Activated CD4-positive, alpha-beta T cell treated with anti-CD3 and anti-CD28 coated beads, Interleukin-2, amount 10 ng/mL, durations not matched to agents 24 days and 14 days (primary cell): ENCODE measurements at regions not wholly inside any gene's neighbourhood (a gene's known extent, or its start where the extent isn't known, plus 50 kb on each side); places are given as distances from the start of the nearest gene placed in this dataset.
"Not testable (repeated sequence)": the region's sequence is repeated elsewhere in the genome, so short reads cannot be mapped to it uniquely, and the experiment has no call there.

ENCODE experiments used
- DNase-seq: peaks from one replicate; pipeline ENCODE4 v3.0.0; 2022
- H3K27ac Mint-ChIP-seq: one replicate; pipeline ENCODE4 v1.8.0; 2022; ENCODE audit warnings: mild to moderate bottlenecking, mixed read lengths
- H3K27me3 Mint-ChIP-seq: one replicate; pipeline ENCODE4 v1.8.0; 2022; ENCODE audit warnings: mixed read lengths
- H3K36me3 Mint-ChIP-seq: one replicate; pipeline ENCODE4 v1.8.0; 2022; ENCODE audit warnings: low read depth, mild to moderate bottlenecking, mixed read lengths
- H3K4me1 Mint-ChIP-seq: one replicate; pipeline ENCODE4 v1.8.0; 2021; ENCODE audit warnings: mixed read lengths
- H3K4me3 Mint-ChIP-seq: one replicate; pipeline ENCODE4 v1.8.0; 2022; ENCODE audit warnings: mild to moderate bottlenecking, moderate library complexity, mixed read lengths
- H3K9me3 Mint-ChIP-seq: one replicate; pipeline ENCODE4 v1.8.0; 2021; ENCODE audit warnings: mixed read lengths
- intact Hi-C: fragments of 100-400 bp; cut with micrococcal nuclease; formaldehyde crosslinking; loops from one replicate; pipeline ENCODE4 v1.15.1; 2023

DNA sequence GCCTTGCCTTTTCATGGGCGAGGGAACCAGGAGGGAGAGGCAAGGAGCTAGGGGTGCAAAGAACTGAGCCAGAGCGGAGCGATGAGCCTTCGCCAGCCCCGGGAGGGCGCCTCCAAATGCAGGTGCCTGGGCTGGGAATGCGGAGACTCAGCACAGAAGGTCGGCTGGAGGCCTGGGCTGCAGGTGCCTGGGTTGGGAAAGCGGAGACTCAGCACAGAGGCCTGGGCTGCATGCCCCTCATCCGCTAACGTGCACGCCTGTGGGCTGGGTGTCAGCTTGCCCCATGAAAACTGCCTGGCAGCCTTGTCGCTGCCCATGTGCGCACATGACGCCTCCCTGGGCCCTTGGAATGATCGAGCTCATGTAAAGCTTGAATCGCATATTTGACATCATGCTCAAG lies 51.8 kb downstream of the POM121L12 start:
- no peak overlapping the region for H3K27ac Mint-ChIP-seq
- no peaks in the 10 kb centered on the region for H3K36me3 Mint-ChIP-seq
- DNase-seq: no peak
- no peaks in the 10 kb centered on the region for H3K27me3 Mint-ChIP-seq
- intact Hi-C loops: no loop called here
- H3K9me3 Mint-ChIP-seq: peaks cover 13% of the 10 kb centered on the region
- H3K4me3 Mint-ChIP-seq: no peak overlapping the region
- H3K4me1 Mint-ChIP-seq: no peaks in the 10 kb centered on the region

DNA sequence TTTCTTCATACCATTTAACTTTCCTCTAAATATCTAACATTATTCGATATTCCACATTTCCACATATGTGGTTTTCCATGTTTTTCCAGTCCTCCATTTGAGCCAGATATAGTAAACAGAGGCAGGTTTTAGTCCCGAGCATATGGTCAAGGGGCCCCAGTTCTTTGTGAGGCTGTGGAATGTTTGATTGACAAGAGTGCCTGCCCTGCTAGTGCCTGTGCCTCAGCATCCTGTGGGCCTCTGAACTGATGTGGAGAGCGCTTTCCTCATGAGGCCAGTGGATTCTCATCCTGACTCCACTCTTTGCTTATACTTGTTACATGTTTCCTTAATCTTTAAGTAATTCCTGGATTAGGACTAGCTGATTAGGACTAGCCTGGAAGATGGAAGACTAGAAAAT lies 58.8 kb downstream of the POM121L12 start:
- H3K9me3 Mint-ChIP-seq: no peaks in the 10 kb centered on the region
- no peak for DNase-seq
- H3K4me1 Mint-ChIP-seq: no peaks in the 10 kb centered on the region
- H3K27me3 Mint-ChIP-seq: no peaks in the 10 kb centered on the region
- H3K27ac Mint-ChIP-seq: no peak overlapping the region
- H3K36me3 Mint-ChIP-seq: no peaks in the 10 kb centered on the region
- intact Hi-C loops: no loop called here
- no peak overlapping the region for H3K4me3 Mint-ChIP-seq

DNA sequence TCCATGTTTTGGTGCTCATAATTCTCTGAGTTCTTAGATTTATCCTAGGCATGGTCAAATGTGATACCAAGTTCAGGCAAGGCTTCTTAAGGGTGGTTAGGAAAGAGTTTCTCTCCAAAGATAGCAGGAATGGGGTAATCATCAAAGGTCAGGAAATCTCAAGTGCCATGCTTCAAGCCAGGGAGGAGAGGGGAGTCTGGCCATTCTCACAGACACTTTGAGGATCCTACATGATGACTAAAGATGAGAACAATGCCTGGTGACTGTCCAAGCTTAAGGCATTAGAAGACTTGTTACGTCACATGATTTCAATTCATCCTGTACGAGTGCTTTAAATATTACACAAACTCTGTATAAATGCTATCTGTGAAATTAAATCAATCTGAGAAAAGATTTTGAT lies 59.4 kb downstream of the POM121L12 start:
- Mint-ChIP-seq H3K9me3 (no peaks in the 10 kb centered on the region), H3K27me3 (no peaks in the 10 kb centered on the region), H3K27ac (no peak overlapping the region), H3K36me3 (no peaks in the 10 kb centered on the region), H3K4me1 (no peaks in the 10 kb centered on the region), H3K4me3 (no peak overlapping the region)
- intact Hi-C loops: no loop called here
- DNase-seq: no peak

DNA sequence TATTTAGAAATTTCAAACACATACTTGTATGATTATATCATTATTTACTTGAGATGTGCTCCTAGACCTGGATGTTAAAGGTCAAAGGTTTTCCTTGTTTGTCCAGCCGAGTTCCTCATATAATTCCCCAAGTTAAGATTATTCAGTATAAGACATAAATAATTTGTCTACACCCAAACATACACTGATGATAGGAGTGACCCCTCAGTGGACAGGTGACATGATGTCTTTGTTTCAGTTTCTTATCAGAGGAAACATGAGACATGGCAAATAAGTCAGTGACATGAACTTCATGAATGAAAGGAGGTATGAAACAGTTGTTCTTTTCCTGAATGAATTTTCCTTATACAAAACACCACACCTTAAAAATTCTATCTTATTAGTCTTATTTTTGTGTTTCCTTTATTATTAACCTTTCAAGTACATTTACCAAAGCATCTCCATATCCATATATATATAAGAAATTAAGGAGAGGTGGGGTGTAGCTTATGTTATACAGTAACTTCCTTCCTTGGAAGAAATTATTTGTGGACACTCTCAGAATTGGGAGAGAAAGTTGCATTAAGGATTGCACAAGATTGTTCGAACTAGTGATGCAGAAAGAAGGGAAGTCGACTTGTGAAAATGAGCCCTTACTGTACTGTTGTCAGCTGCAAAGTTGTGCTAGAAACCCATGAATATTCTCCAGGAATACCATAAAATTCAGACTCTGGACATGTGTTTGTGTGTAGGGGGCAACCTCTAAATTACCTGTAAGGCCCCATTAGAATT lies 60.5 kb downstream of the POM121L12 start:
- H3K4me3 Mint-ChIP-seq: no peak overlapping the region
- intact Hi-C loops: no loop called here
- H3K4me1 Mint-ChIP-seq: no peaks in the 10 kb centered on the region
- DNase-seq: no peak
- peaks cover 4% of the 10 kb centered on the region for H3K9me3 Mint-ChIP-seq
- no peaks in the 10 kb centered on the region for H3K36me3 Mint-ChIP-seq
- no peaks in the 10 kb centered on the region for H3K27me3 Mint-ChIP-seq
- no peak overlapping the region for H3K27ac Mint-ChIP-seq

GRCh38 chr7:53100091-53100490 lies 64.7 kb downstream of the POM121L12 start:
- Mint-ChIP-seq H3K27ac (no peak overlapping the region), H3K4me1 (no peaks in the 10 kb centered on the region), H3K4me3 (no peak overlapping the region), H3K9me3 (peaks cover 4% of the 10 kb centered on the region), H3K27me3 (no peaks in the 10 kb centered on the region), H3K36me3 (no peaks in the 10 kb centered on the region)
- DNase-seq: no peak
- intact Hi-C loops: no loop called here

- DNase-seq: no peak
- Mint-ChIP-seq H3K27me3 (no peaks in the 10 kb centered on the region), H3K27ac (no peak overlapping the region), H3K4me3 (no peak overlapping the region), H3K4me1 (no peaks in the 10 kb centered on the region), H3K36me3 (no peaks in the 10 kb centered on the region), H3K9me3 (peaks cover 4% of the 10 kb centered on the region)
- intact Hi-C loops: no loop called here
Observed at GRCh38 chr7:53101026-53101425, 65.6 kb downstream of the POM121L12 start.

DNA sequence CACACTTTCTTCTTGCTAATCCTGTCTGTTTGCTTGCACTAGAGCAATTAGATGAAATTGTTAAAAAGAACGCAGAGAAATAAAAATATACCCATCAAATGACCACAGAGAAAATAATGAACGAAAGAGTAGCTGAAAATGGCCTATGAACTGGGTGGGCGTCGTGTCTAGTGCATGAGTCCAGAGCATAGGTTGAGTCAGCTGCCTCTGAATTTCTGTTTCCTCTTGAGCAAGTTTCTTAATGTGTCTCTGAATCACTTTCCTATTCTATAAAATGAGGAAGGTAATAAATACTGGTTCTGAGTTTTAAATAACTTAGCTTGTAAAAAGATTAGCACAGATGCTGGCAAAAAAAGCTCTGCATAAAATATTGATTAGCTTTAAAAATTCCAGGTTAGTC lies 75.0 kb downstream of the POM121L12 start:
- Mint-ChIP-seq H3K4me1 (no peaks in the 10 kb centered on the region), H3K4me3 (no peak overlapping the region), H3K9me3 (peaks cover 8% of the 10 kb centered on the region), H3K36me3 (no peaks in the 10 kb centered on the region), H3K27me3 (no peaks in the 10 kb centered on the region), H3K27ac (no peak overlapping the region)
- intact Hi-C loops: no loop called here
- DNase-seq: no peak

- intact Hi-C loops: no loop called here
- H3K27ac Mint-ChIP-seq: no peak overlapping the region
- peaks cover 8% of the 10 kb centered on the region for H3K9me3 Mint-ChIP-seq
- no peaks in the 10 kb centered on the region for H3K4me1 Mint-ChIP-seq
- H3K27me3 Mint-ChIP-seq: no peaks in the 10 kb centered on the region
- no peak for DNase-seq
- no peaks in the 10 kb centered on the region for H3K36me3 Mint-ChIP-seq
- H3K4me3 Mint-ChIP-seq: no peak overlapping the region
Observed at GRCh38 chr7:53111031-53111430, 75.6 kb downstream of the POM121L12 start.

DNA sequence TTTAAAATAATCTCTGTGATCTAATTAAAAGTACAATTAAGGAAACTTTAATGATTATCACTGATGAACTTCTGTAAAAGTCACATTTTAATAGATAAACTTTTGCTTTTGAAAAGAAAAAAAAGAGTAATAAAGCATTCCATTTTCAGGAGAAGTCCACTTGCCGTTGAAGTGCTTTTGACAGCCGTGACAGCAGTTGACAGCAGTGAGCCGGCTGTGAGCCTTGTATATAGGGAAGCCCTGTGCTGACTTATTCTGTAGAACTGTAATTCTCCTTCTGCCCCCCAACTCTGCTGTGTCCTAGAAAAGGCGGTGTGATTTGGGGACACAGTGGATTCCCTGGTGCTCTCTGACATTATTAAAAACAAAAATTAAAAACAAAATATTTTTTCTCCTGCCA lies 78.0 kb downstream of the POM121L12 start:
- Mint-ChIP-seq H3K4me1 (no peaks in the 10 kb centered on the region), H3K27ac (no peak overlapping the region), H3K36me3 (no peaks in the 10 kb centered on the region), H3K9me3 (peaks cover 11% of the 10 kb centered on the region), H3K4me3 (no peak overlapping the region), H3K27me3 (no peaks in the 10 kb centered on the region)
- intact Hi-C loops: no loop called here
- DNase-seq: no peak

DNA sequence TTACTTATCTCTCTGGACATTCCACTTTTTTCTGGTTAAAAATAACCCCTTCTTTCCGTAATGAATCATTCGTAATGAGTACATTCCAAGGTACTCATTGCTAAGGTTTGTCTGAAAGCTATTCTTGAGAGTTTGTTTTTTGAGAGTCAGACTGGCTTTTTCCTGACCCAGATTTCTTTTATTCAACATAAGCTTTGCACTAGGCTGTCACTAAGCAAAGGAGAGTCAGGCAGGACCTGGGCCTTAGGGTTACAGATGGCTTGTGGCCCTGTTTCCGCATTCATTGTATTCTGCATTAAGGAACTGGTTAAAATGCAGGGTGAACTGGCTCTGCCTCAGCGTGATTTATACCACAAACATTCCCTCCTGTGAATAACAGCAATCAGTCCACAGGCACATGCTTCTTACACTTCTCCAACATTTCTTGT lies 84.1 kb downstream of the POM121L12 start:
- Mint-ChIP-seq H3K36me3 (no peaks in the 10 kb centered on the region), H3K9me3 (peaks cover 24% of the 10 kb centered on the region), H3K27me3 (no peaks in the 10 kb centered on the region), H3K4me1 (no peaks in the 10 kb centered on the region), H3K27ac (no peak overlapping the region), H3K4me3 (no peak overlapping the region)
- intact Hi-C loops: no loop called here
- DNase-seq: no peak

DNA sequence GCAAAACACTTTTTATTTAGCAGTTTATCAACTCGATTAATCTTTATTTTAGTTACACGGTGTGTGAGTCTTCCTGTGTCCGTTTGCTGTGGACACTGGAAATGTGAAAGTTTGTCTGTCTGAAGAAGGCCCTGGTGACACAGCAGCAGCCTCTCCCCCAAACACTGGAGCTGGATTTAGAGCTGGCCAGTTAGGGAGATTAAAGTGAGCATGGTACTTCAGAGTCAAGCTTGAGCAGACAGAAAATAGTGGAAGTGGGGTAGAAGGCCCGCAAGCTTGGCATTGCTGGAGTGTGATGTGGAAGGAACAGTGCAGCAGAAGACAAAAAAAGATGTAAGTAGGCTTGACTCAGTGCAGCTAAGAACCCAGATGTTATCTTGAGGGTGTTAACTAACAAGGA lies 85.9 kb downstream of the POM121L12 start:
- H3K9me3 Mint-ChIP-seq: peaks cover 21% of the 10 kb centered on the region
- intact Hi-C loops: no loop called here
- H3K4me3 Mint-ChIP-seq: no peak overlapping the region
- no peaks in the 10 kb centered on the region for H3K4me1 Mint-ChIP-seq
- DNase-seq: no peak
- H3K36me3 Mint-ChIP-seq: no peaks in the 10 kb centered on the region
- H3K27me3 Mint-ChIP-seq: no peaks in the 10 kb centered on the region
- H3K27ac Mint-ChIP-seq: no peak overlapping the region

- H3K27me3 Mint-ChIP-seq: no peaks in the 10 kb centered on the region
- intact Hi-C loops: no loop called here
- no peaks in the 10 kb centered on the region for H3K36me3 Mint-ChIP-seq
- no peak overlapping the region for H3K27ac Mint-ChIP-seq
- peaks cover 6% of the 10 kb centered on the region for H3K9me3 Mint-ChIP-seq
- H3K4me1 Mint-ChIP-seq: no peaks in the 10 kb centered on the region
- H3K4me3 Mint-ChIP-seq: no peak overlapping the region
- no peak for DNase-seq
Observed at GRCh38 chr7:53131697-53132096, 96.3 kb downstream of the POM121L12 start.

- H3K27me3 Mint-ChIP-seq: no peaks in the 10 kb centered on the region
- no peaks in the 10 kb centered on the region for H3K9me3 Mint-ChIP-seq
- intact Hi-C loops: no loop called here
- DNase-seq: no peak
- H3K36me3 Mint-ChIP-seq: no peaks in the 10 kb centered on the region
- no peaks in the 10 kb centered on the region for H3K4me1 Mint-ChIP-seq
- H3K27ac Mint-ChIP-seq: no peak overlapping the region
- H3K4me3 Mint-ChIP-seq: no peak overlapping the region
Observed at GRCh38 chr7:53151496-53151895, 116.1 kb downstream of the POM121L12 start.

DNA sequence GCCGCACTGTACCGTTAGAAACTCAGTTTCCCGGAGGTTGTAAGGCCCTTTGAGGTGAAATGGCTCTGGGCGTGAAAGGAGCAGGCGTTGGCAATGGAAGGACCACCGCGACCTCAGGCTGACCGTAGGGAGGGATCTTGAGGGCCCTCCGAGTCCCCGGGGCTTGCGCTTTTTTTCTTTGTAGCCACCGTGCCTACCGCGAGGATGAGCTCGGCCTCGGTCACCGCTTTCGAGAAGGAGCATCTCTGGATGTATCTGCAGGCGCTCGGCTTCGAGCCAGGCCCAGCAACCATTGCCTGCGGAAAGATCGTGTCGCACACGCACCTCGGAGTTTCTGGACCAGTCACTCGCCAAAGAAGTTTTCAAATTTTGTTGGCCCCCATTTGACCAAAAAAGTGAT lies 151.8 kb downstream of the POM121L12 start:
- H3K36me3 Mint-ChIP-seq, H3K4me3 Mint-ChIP-seq, intact Hi-C loops, H3K27me3 Mint-ChIP-seq, DNase-seq, H3K4me1 Mint-ChIP-seq, H3K9me3 Mint-ChIP-seq, H3K27ac Mint-ChIP-seq: not testable (repeated sequence)

DNA sequence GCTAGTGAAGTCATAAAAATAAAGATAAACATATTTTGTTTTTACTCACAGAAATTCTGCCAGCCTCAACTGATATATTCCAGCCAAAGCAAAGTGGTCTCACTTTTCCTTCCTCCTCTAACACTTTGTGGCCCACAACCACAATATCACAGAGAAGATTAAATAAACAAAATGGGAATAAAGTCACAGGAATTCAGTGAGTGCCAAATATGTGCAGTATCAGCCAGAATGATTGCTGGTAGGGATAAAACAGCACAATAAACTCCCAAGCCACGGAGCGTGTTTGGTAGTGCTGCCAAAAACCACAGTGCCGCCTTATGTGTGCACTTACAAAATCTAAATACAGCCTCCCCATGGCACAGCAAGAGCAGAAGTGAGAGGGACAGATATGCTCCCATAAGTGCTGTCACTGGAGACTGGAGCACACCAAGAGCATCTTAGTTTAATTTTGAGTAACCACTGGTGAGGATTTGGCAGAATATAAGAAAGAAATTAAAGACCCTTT lies 155.8 kb downstream of the POM121L12 start:
- H3K4me3 Mint-ChIP-seq: no peak overlapping the region
- H3K27me3 Mint-ChIP-seq: no peaks in the 10 kb centered on the region
- no peak overlapping the region for H3K27ac Mint-ChIP-seq
- no peak for DNase-seq
- no peaks in the 10 kb centered on the region for H3K4me1 Mint-ChIP-seq
- H3K36me3 Mint-ChIP-seq: no peaks in the 10 kb centered on the region
- H3K9me3 Mint-ChIP-seq: peaks cover 3% of the 10 kb centered on the region
- intact Hi-C loops: no loop called here
